M059J (cell line): ENCODE measurements at regions not wholly inside any gene's neighbourhood (a gene's known extent, or its start where the extent isn't known, plus 50 kb on each side); places are given as distances from the start of the nearest gene placed in this dataset.

Experiments
- DNase-seq: peaks from one replicate; pipeline ENCODE4 v3.0.0-alpha.2; 2012; ENCODE audit warnings: low read depth

DNA sequence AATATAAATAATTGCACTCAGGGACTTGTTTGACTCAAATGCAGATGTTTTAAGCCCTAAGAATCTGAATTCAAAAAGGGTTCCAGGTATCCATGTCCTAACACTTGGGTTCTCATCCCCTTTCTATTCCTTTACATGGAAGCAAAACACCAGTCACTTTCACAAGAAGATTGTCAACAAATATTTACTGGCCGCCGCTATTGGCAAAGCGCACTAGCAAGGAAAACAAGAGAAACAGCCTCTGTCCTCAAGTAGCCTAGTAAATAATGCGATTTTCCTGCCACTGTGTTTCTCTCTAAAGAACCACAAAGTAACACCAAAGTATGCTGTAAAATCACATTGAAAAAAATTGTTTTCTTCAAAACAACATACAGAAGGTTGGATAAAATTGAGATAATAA lies 66.7 kb upstream of the EZH2 start:
- DNase-seq = no peak

DNA sequence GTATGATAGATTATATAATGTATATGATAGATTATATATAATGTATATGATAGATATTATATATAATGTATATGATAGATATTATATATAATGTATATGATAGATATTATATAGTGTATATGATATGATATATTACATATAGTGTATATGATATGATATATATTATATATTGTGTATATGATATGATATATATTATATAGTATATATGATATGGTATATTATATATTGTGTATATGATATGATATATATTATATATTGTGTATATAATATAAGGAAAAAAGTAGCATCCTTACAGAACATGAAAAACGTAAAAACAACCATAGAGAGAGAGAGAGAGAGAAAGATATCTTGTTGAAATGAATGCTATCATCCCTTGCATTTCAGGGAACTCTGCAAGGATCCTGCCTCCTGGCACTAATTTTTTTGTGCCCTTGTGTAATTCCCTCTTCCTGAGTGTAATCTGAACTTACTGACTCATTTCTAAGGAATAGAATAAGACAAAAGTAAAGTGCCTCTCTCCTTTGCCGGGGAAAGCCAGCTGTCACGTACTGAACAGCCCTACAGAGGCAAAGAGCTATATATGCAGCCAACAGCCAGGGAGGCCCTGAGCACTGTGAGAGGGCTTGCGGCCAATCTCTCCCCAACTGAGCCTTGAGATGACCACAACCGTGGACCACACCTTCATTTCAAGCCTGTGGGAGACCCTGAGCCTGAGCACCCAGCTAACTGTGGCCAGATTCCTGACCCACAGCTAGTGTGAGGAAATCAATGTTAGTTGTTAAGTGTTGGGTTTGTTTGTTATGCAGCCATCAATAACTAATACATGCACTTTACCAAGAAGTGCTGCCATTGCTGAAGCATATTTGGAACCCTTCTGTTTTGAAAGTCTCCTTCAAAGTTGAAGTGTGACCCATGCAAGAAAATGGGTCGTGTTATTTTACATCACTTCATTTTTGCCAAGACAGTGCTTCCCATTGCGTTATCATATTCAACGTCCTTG lies 61.1 kb upstream of the EZH2 start:
- peak; percentile 85 for DNase-seq

DNA sequence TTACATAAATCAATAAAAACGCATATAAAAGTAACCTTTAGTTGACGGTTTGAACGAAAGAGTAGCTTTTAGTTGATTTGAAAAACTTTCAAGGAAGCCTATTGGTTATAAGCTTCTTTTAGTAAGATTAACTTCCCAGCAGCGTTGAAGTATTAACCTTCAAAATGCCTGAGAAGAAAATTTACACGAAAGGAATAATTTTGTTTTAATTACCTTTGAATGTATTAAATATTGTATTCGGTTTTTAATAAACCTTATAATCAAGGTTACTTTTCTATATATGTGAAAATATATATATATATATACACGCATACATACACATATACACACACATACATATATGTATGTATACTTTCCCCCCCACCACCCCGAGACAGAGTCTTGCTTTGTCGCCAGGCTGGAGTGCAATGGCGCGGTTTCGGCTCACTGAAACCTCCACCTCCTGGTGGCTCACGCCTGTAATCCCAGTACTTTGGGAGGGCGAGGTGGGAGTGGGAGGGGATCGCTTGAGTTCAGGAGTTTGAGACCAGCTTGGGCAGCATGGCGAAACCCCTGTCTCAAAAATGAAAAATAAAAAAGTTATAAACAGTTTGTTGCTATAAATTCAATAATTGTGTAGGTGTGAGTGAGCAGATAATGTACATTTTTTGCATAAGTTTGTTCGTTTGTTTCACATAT lies 57.6 kb upstream of the EZH2 start:
- DNase-seq = peak; percentile 81

DNA sequence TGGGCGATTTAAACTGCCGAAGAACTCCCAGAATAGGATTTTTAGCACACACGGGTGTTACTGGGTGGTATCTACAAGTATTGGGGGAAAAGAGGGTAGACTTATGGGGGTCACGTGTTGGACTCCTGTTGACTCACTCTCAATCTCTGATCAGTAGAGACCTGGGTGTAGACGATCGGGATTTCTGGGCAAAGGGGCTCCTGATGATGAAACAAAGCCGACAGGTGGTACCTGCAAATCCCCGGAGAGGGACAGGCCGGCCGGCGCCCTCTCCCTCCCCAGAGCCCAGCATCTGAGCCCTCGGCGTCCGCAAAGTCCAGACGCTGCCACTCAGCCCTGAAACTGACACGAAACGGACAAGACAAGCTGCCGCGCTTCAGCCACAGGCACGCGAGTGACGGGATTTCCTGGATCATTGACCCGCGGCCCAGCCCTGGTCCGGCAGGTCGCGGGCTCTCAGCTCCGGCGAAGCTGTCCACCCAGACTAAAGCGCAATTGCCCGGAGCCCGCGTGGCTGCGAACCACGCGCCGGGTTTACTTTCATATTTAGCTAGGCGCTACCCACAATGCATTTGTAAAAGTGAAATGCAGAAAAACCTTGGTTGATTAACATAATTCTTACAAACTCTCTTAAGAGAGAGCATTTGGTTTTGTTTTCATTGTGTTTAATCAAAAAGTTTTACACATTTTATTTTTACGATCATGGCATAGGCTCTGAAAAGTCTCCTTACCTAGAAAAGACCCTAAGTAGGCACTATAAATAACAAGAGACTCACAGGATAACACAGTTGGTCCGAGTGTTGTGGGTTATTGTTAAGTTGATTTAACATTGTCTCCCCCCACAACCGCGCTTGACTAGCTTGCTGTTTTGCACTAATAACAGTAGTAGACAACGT lies 56.9 kb upstream of the EZH2 start:
- peak; percentile 86 for DNase-seq

DNA sequence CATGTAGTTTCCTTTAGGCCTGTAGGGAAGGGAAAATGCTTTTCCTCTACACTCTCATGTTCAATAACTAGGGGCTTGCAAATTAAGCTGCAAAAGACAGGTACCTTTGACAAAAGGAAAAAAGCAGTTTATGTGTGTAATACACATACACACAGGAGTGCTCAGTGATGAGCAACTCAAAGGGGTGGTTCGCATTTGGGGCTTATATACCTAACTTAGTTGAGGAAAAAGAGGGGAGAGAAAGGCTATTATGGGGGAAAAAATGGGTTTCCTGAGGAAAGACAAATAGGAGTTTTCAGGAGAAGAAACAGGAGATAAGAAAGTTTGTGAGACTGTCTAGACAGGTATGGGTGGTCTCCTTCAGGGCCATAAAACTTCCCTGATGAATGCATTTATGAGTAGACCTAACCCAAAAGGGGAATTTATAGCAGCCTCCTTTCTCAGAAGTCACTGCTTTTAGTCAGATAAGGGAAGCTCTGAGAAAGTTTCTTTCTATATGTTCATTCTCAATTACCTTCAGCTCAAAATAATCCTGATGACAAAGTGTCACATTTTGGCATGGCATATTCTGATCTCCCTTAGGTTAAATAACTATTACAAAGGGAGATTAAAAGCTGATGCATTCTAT lies 55.2 kb upstream of the EZH2 start:
- no peak for DNase-seq

DNA sequence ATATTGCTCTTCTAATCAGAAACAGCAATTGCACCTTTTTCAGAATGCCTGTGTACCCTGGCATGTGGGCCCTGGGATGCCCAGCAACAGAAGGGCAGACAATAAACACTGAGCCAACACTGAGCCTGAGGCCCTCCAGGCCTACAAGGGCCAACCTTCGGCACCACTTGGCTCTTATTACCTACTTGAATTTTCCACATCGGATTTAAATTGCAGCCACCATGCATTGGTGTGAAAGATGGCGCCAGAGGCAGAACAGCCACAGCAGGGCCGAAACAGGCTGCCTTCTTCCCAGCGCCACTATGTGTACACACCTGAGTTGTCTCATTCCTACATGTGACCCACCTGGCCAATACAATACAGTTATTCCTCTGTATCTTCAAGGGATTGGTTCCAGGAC lies 51.4 kb upstream of the EZH2 start:
- DNase-seq = no peak
